Gastrocnemius medialis (tissue), 4 donors: ENCODE measurements at regions not wholly inside any gene's neighbourhood (a gene's known extent, or its start where the extent isn't known, plus 50 kb on each side); places are given as distances from the start of the nearest gene placed in this dataset.

Source experiments
- POLR2A ChIP-seq, 2 donors: fragments of 450-650 bp; IDR thresholded peaks; one replicate each; pipeline ENCODE4 v1.6.1; 2017; ENCODE audit warnings: antibody characterized with exemption in 2 of 2, mild to moderate bottlenecking in 2 of 2, moderate library complexity in 2 of 2
- TF ChIP-seq, protein P1 (sequence below), 5 experiments: fragments of 450-650 bp in 3 of 5; fragments of 200-600 bp in 2 of 5; sonication (generic) in 2 of 5; IDR thresholded peaks in 4 of 5; conservative IDR thresholded peaks in 1 of 5; 1 replicate in 4 of 5; 2 replicates in 1 of 5; pipeline ENCODE4 v1.5.1; 2016 to 2019; ENCODE audit warnings: antibody characterized with exemption in 5 of 5, mild to moderate bottlenecking in 3 of 5, moderate library complexity in 3 of 5

GRCh38 chr12:105819549-105819948, 319.2 kb downstream of the NUAK1 start:
- no peak for TF ChIP-seq POLR2A (IDR thresholded peaks at IDR 0.05)
- TF ChIP-seq, protein P1, sequence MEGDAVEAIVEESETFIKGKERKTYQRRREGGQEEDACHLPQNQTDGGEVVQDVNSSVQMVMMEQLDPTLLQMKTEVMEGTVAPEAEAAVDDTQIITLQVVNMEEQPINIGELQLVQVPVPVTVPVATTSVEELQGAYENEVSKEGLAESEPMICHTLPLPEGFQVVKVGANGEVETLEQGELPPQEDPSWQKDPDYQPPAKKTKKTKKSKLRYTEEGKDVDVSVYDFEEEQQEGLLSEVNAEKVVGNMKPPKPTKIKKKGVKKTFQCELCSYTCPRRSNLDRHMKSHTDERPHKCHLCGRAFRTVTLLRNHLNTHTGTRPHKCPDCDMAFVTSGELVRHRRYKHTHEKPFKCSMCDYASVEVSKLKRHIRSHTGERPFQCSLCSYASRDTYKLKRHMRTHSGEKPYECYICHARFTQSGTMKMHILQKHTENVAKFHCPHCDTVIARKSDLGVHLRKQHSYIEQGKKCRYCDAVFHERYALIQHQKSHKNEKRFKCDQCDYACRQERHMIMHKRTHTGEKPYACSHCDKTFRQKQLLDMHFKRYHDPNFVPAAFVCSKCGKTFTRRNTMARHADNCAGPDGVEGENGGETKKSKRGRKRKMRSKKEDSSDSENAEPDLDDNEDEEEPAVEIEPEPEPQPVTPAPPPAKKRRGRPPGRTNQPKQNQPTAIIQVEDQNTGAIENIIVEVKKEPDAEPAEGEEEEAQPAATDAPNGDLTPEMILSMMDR (IDR thresholded peaks at IDR 0.05 in 4 of 5, conservative IDR thresholded peaks at IDR 0.05 in 1 of 5), result no peak
